ENCODE measurements at regions not wholly inside any gene's neighbourhood (a gene's known extent, or its start where the extent isn't known, plus 50 kb on each side); places are given as distances from the start of the nearest gene placed in this dataset.

GRCh38 chr10:53069013-53069412 is 296.4 kb upstream of the MBL2 start:
- Histone ChIP-seq H4K5ac (ENCODE audit: insufficient read length, low read depth, low read length) (no peak overlapping the region), H2BK5ac (ENCODE audit: insufficient read length, low read length) (no peak overlapping the region), H2BK20ac (ENCODE audit: low read depth, low read length, poor library complexity, severe bottlenecking) (no peak overlapping the region), H3K4ac (ENCODE audit: low read depth, low read length) (no peak overlapping the region), H4K8ac (replicated peaks; ENCODE audit: insufficient read length, low read depth, low read length) (no peak overlapping the region), H2BK15ac (ENCODE audit: low read depth, low read length) (no peak overlapping the region), H3K9me3 (ENCODE audit: control insufficient read depth, low read depth, low read length) (no peaks in the 10 kb centered on the region), H3K27me3 (ENCODE audit: insufficient read depth, low read length) (no peaks in the 10 kb centered on the region), H3K4me1 (ENCODE audit: insufficient read depth, low read length) (no peaks in the 10 kb centered on the region), H4K20me1 (ENCODE audit: control insufficient read depth, insufficient read depth, insufficient read length) (no peaks in the 10 kb centered on the region), H3K23me2 (ENCODE audit: insufficient read length, low read depth, low read length, poor library complexity, severe bottlenecking) (no peaks in the 10 kb centered on the region), H3T11ph (ENCODE audit: low read length) (no peak overlapping the region), H2AK5ac (ENCODE audit: insufficient read length, low read length) (no peak overlapping the region), H3K79me1 (ENCODE audit: insufficient read depth, low read depth, low read length, poor library complexity, severe bottlenecking) (no peaks in the 10 kb centered on the region), H3K23ac (ENCODE audit: insufficient read length, low read depth, low read length) (no peak overlapping the region), H3K27ac (ENCODE audit: insufficient read length, low read depth, low read length) (no peak overlapping the region), H2BK12ac (ENCODE audit: insufficient read length, low read depth, low read length) (no peak overlapping the region), H3K14ac (ENCODE audit: insufficient read depth, low read length) (no peak overlapping the region), H3K9ac (ENCODE audit: extremely low read depth, insufficient read length, low read length) (no peak overlapping the region), H4K91ac (ENCODE audit: insufficient read length, low read depth, low read length) (no peak overlapping the region), H2BK120ac (ENCODE audit: low read depth, low read length, poor library complexity, severe bottlenecking) (no peak overlapping the region), H3K18ac (ENCODE audit: insufficient read length, low read depth, low read length) (no peak overlapping the region), H3K56ac (ENCODE audit: insufficient read length, low read depth, low read length) (no peak overlapping the region), H3K4me2 (ENCODE audit: insufficient read depth, insufficient read length, low read length) (no peak overlapping the region), H3K79me2 (ENCODE audit: insufficient read depth, low read length) (no peaks in the 10 kb centered on the region), H2AFZ (ENCODE audit: low read length) (no peak overlapping the region)
- Mint-ChIP-seq H3K4me3 (no peak overlapping the region), H3K27me3 (ENCODE audit: low read depth) (no peaks in the 10 kb centered on the region), H3K27ac (no peak overlapping the region), H3K36me3 (ENCODE audit: insufficient read depth in 1 of 3, low read depth in 3 of 3) (peaks cover 0 to 6% (median 0%) of the 10 kb centered on the region in 3 experiments; a peak in 1 of 7 replicates), H3K4me1 (no peaks in the 10 kb centered on the region), H3K9me3 (peaks cover 2 to 7% of the 10 kb centered on the region in 2 experiments; a peak in 1 of 5 replicates)
- DNase-seq: no peak
- TF ChIP-seq CTCF (conservative IDR thresholded peaks at IDR 0.05): no peak
